ENCODE measurements at regions not wholly inside any gene's neighbourhood (a gene's known extent, or its start where the extent isn't known, plus 50 kb on each side); places are given as distances from the start of the nearest gene placed in this dataset.
"Not testable (repeated sequence)": the region's sequence is repeated elsewhere in the genome, so short reads cannot be mapped to it uniquely, and the experiment has no call there.

- no peak for DNase-seq (ENCODE audit: low read depth)
These were observed 206.9 kb downstream of the ICOS start for GRCh38 chr2:204143216-204144014.

GRCh38 chr2:204144492-204144891 is 207.9 kb downstream of the ICOS start:
- no peak for DNase-seq (ENCODE audit: low read depth)

GRCh38 chr2:204145263-204145751 is 208.7 kb downstream of the ICOS start:
- peak; percentile 21 for DNase-seq (ENCODE audit: low read depth)

GRCh38 chr2:204145791-204146190 is 209.2 kb downstream of the ICOS start:
- no peak for DNase-seq (ENCODE audit: low read depth)

- DNase-seq (ENCODE audit: low read depth) = not testable (repeated sequence)
These were observed 210.5 kb downstream of the ICOS start for GRCh38 chr2:204147040-204147439.

- DNase-seq (ENCODE audit: low read depth) = no peak
These were observed 214.2 kb downstream of the ICOS start for GRCh38 chr2:204150721-204151120.

GRCh38 chr2:204152616-204153015 is 216.1 kb downstream of the ICOS start:
- DNase-seq (ENCODE audit: low read depth) = no peak

- DNase-seq (ENCODE audit: low read depth) = no peak
These were observed 218.3 kb downstream of the ICOS start for GRCh38 chr2:204154863-204155262.

GRCh38 chr2:204156456-204156855 is 219.9 kb downstream of the ICOS start:
- no peak for DNase-seq (ENCODE audit: low read depth)

- DNase-seq (ENCODE audit: low read depth) = no peak
These were observed 221.1 kb downstream of the ICOS start for GRCh38 chr2:204157684-204158083.

GRCh38 chr2:204159526-204159925 is 223.0 kb downstream of the ICOS start:
- DNase-seq (ENCODE audit: low read depth) = no peak

- DNase-seq (ENCODE audit: low read depth) = no peak
These were observed 224.4 kb downstream of the ICOS start for GRCh38 chr2:204160989-204161388.

- DNase-seq (ENCODE audit: low read depth) = no peak
These were observed 225.3 kb downstream of the ICOS start for GRCh38 chr2:204161886-204162285.

GRCh38 chr2:204166961-204167360 is 230.4 kb downstream of the ICOS start:
- DNase-seq (ENCODE audit: low read depth) = no peak

GRCh38 chr2:204167670-204168069 is 231.1 kb downstream of the ICOS start:
- DNase-seq (ENCODE audit: low read depth) = not testable (repeated sequence)

GRCh38 chr2:204170411-204170810 is 233.8 kb downstream of the ICOS start:
- DNase-seq (ENCODE audit: low read depth) = no peak

GRCh38 chr2:204171432-204172144 is 235.0 kb downstream of the ICOS start:
- DNase-seq (ENCODE audit: low read depth) = no peak

GRCh38 chr2:204172145-204172600 is 235.6 kb downstream of the ICOS start:
- no peak for DNase-seq (ENCODE audit: low read depth)

GRCh38 chr2:204174034-204174433 is 237.5 kb downstream of the ICOS start:
- DNase-seq (ENCODE audit: low read depth) = no peak

GRCh38 chr2:204175552-204176271 is 239.1 kb downstream of the ICOS start:
- DNase-seq (ENCODE audit: low read depth) = no peak

- DNase-seq (ENCODE audit: low read depth) = no peak
These were observed 239.7 kb downstream of the ICOS start for GRCh38 chr2:204176306-204176705.

- DNase-seq (ENCODE audit: low read depth) = no peak
These were observed 240.9 kb downstream of the ICOS start for GRCh38 chr2:204177251-204177976.
